Neural cell (in vitro differentiated cells): ENCODE measurements at regions not wholly inside any gene's neighbourhood (a gene's known extent, or its start where the extent isn't known, plus 50 kb on each side); places are given as distances from the start of the nearest gene placed in this dataset.

ENCODE experiments used
- H2AFZ ChIP-seq: fragments of 200-600, 300-800 bp; sonication (generic), shearing (Covaris generic); 2 replicates; pipeline ENCODE4 v1.6.0; 2014; ENCODE audit warnings: low read depth, mild to moderate bottlenecking, antibody characterized with exemption, low read length, moderate library complexity
- H3F3A ChIP-seq: fragments of 200-600 bp; shearing (Covaris generic); 2 replicates; pipeline ENCODE4 v1.6.1; 2016; ENCODE audit warnings: mild to moderate bottlenecking, moderate library complexity, mixed read lengths, antibody characterized with exemption, low read length; ENCODE audit not compliant: insufficient read depth, poor library complexity, severe bottlenecking
- H3K27ac ChIP-seq: fragments of 200-600, 300-800 bp; sonication (generic), shearing (Covaris generic); 2 replicates; pipeline ENCODE4 v1.5.1; 2014; ENCODE audit warnings: mild to moderate bottlenecking, low read length, moderate library complexity
- H3K27me3 ChIP-seq: fragments of 300-800, 200-600 bp; sonication (generic), shearing (Covaris generic); 2 replicates; pipeline ENCODE4 v1.6.0; 2014; ENCODE audit warnings: mild to moderate bottlenecking, low read depth, low read length, moderate library complexity; ENCODE audit not compliant: insufficient read depth
- H3K36me3 ChIP-seq: fragments of 300-800, 200-600 bp; sonication (generic), shearing (Covaris generic); 2 replicates; pipeline ENCODE4 v1.5.1; 2014; ENCODE audit warnings: mild to moderate bottlenecking, antibody characterized with exemption, low read length, moderate library complexity; ENCODE audit not compliant: insufficient read depth
- H3K4me2 ChIP-seq: fragments of 300-800, 200-600 bp; sonication (generic), shearing (Covaris generic); 2 replicates; pipeline ENCODE4 v1.6.0; 2014; ENCODE audit warnings: mild to moderate bottlenecking, low read length
- H3K4me3 ChIP-seq: fragments of 300-800, 200-600 bp; sonication (generic), shearing (Covaris generic); 2 replicates; pipeline ENCODE4 v1.5.1; 2014; ENCODE audit warnings: mild to moderate bottlenecking, low read length, moderate library complexity
- H3K79me2 ChIP-seq: fragments of 200-600 bp; shearing (Covaris generic); replicated peaks from 2 replicates; pipeline ENCODE4 v1.6.0; 2014; ENCODE audit warnings: mild to moderate bottlenecking, low read length, moderate library complexity; ENCODE audit not compliant: insufficient read depth
- H3K9ac ChIP-seq: fragments of 300-800, 200-600 bp; sonication (generic), shearing (Covaris generic); 2 replicates; pipeline ENCODE4 v1.6.1; 2016; ENCODE audit warnings: mild to moderate bottlenecking, low read length, mixed read lengths
- H3K9me2 ChIP-seq: fragments of 200-600 bp; shearing (Covaris generic); 2 replicates; pipeline ENCODE4 v1.6.1; 2016; ENCODE audit warnings: mild to moderate bottlenecking, low read length, mixed read lengths; ENCODE audit not compliant: insufficient read depth
- H3K9me3 ChIP-seq: fragments of 200-600, 300-800 bp; sonication (generic), shearing (Covaris generic); 2 replicates; pipeline ENCODE4 v1.6.1; 2016; ENCODE audit warnings: mild to moderate bottlenecking, mixed run types, low read length, moderate library complexity, mixed read lengths
- H4K20me1 ChIP-seq: fragments of 200-600 bp; shearing (Covaris generic); 2 replicates; pipeline ENCODE4 v1.6.1; 2016; ENCODE audit warnings: mild to moderate bottlenecking, mixed run types; ENCODE audit not compliant: insufficient read depth
- EP300 ChIP-seq: fragments of 450-650 bp; conservative IDR thresholded peaks from 2 replicates; pipeline ENCODE4 v1.6.1; 2014; ENCODE audit warnings: antibody characterized with exemption, mild to moderate bottlenecking, moderate library complexity; ENCODE audit not compliant: poor library complexity, severe bottlenecking
- EZH2 ChIP-seq: fragments of 200-600, 300-800 bp; shearing (Covaris generic), sonication (generic); IDR thresholded peaks from 2 replicates; pipeline ENCODE4 v1.6.1; 2014; ENCODE audit warnings: antibody characterized with exemption, low read length, borderline replicate concordance, mild to moderate bottlenecking; ENCODE audit not compliant: insufficient read depth, poor library complexity, severe bottlenecking
- MXI1 ChIP-seq: fragments of 450-650 bp; conservative IDR thresholded peaks from 2 replicates; pipeline ENCODE4 v1.6.1; 2014; ENCODE audit warnings: antibody characterized with exemption, mild to moderate bottlenecking; ENCODE audit not compliant: poor library complexity, severe bottlenecking
- POLR2AphosphoS5 ChIP-seq: IDR thresholded peaks from 2 replicates; pipeline ENCODE4 v1.6.1; 2012
- RAD21 ChIP-seq: fragments of 450-650 bp; conservative IDR thresholded peaks from 2 replicates; pipeline ENCODE4 v1.6.1; 2014; ENCODE audit warnings: antibody characterized with exemption, mild to moderate bottlenecking, moderate library complexity
- SMC3 ChIP-seq: fragments of 450-650 bp; conservative IDR thresholded peaks from 2 replicates; pipeline ENCODE4 v1.6.1; 2014; ENCODE audit warnings: antibody characterized with exemption, mild to moderate bottlenecking, moderate library complexity; ENCODE audit not compliant: poor library complexity
- TAF1 ChIP-seq: IDR thresholded peaks from 2 replicates; pipeline ENCODE4 v1.6.1; 2012; ENCODE audit warnings: low read depth
- TF ChIP-seq, protein P1 (sequence below): IDR thresholded peaks from 2 replicates; pipeline ENCODE4 v1.6.1; 2012; ENCODE audit warnings: borderline replicate concordance
- TF ChIP-seq, protein P2 (sequence below): fragments of 450-650 bp; IDR thresholded peaks from 2 replicates; pipeline ENCODE4 v1.5.1; 2014; ENCODE audit warnings: antibody characterized with exemption, mild to moderate bottlenecking, moderate library complexity; ENCODE audit not compliant: poor library complexity, severe bottlenecking

DNA sequence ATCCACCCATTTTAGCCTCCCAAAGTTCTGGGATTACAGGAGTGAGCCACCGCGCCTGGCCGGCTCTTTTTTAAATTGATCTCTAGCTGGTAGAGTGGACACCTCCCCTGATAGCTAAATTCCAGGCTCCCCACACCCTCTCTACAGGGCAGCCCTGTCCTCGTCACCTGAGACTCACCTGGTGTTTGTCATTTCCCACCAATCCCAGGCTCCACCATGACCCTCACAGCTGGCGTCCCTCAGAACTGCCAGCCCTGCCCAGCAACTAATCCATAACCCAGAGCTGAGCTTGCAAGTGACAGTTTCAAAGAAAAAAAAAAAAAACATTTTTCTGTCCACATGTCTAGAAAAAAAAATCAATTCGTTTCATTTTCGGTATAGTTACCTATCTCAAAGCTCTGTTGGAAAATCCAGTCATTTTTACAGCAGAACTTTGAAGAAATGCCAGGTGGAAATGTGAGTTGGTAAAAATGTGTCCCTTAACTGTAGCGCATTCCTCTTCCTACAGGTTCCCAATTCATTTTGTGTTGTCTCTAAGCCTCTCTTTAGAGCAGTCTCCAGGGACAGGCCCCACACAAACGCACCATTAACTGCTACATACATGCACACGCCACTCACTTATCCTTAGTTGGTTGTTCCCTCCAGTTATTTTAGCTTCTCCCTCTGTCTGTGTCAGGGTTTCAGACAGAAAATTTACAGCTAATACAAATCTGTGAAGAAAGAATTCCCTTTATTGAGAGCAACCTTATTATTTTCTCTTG is 294.7 kb downstream of the FBXO15 start:
- H3K4me3 ChIP-seq: no peak overlapping the region
- no peaks in the 10 kb centered on the region for H3K9me2 ChIP-seq
- no peaks in the 10 kb centered on the region for H3K79me2 ChIP-seq
- no peak overlapping the region for H3K4me2 ChIP-seq
- H3K9me3 ChIP-seq: no peaks in the 10 kb centered on the region
- no peaks in the 10 kb centered on the region for H4K20me1 ChIP-seq
- no peak overlapping the region for H2AFZ ChIP-seq
- no peaks in the 10 kb centered on the region for H3F3A ChIP-seq
- H3K36me3 ChIP-seq: no peaks in the 10 kb centered on the region
- no peak overlapping the region for H3K9ac ChIP-seq
- H3K27me3 ChIP-seq: no peaks in the 10 kb centered on the region
- TF ChIP-seq, protein P1, sequence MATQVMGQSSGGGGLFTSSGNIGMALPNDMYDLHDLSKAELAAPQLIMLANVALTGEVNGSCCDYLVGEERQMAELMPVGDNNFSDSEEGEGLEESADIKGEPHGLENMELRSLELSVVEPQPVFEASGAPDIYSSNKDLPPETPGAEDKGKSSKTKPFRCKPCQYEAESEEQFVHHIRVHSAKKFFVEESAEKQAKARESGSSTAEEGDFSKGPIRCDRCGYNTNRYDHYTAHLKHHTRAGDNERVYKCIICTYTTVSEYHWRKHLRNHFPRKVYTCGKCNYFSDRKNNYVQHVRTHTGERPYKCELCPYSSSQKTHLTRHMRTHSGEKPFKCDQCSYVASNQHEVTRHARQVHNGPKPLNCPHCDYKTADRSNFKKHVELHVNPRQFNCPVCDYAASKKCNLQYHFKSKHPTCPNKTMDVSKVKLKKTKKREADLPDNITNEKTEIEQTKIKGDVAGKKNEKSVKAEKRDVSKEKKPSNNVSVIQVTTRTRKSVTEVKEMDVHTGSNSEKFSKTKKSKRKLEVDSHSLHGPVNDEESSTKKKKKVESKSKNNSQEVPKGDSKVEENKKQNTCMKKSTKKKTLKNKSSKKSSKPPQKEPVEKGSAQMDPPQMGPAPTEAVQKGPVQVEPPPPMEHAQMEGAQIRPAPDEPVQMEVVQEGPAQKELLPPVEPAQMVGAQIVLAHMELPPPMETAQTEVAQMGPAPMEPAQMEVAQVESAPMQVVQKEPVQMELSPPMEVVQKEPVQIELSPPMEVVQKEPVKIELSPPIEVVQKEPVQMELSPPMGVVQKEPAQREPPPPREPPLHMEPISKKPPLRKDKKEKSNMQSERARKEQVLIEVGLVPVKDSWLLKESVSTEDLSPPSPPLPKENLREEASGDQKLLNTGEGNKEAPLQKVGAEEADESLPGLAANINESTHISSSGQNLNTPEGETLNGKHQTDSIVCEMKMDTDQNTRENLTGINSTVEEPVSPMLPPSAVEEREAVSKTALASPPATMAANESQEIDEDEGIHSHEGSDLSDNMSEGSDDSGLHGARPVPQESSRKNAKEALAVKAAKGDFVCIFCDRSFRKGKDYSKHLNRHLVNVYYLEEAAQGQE: no peak
- TF ChIP-seq, protein P2, sequence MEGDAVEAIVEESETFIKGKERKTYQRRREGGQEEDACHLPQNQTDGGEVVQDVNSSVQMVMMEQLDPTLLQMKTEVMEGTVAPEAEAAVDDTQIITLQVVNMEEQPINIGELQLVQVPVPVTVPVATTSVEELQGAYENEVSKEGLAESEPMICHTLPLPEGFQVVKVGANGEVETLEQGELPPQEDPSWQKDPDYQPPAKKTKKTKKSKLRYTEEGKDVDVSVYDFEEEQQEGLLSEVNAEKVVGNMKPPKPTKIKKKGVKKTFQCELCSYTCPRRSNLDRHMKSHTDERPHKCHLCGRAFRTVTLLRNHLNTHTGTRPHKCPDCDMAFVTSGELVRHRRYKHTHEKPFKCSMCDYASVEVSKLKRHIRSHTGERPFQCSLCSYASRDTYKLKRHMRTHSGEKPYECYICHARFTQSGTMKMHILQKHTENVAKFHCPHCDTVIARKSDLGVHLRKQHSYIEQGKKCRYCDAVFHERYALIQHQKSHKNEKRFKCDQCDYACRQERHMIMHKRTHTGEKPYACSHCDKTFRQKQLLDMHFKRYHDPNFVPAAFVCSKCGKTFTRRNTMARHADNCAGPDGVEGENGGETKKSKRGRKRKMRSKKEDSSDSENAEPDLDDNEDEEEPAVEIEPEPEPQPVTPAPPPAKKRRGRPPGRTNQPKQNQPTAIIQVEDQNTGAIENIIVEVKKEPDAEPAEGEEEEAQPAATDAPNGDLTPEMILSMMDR: no peak
- TF ChIP-seq EZH2 (no peak), SMC3 (no peak), TAF1 (no peak), POLR2AphosphoS5 (no peak), RAD21 (no peak), MXI1 (no peak), EP300 (no peak)
- H3K27ac ChIP-seq: no peak overlapping the region

DNA sequence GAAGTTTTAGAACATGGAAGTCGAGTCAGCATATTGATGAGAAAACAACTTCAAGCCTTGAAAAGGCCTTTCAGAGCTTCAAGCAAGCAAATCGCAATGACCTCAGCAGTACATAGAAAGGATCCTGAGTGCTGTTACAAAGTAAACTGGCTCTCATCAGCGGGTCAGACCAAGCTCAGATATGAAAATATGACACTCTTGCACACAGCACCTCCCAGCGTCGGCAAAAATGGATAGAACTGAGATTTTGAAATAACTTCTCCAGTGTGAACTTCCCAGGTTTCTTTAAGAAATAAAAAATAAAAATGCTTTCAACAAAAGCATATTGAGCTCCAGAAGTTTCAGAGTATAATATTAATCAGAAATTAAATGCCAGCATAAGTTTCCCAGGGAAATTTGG is 296.9 kb downstream of the FBXO15 start:
- Histone ChIP-seq H3K9me3 (no peaks in the 10 kb centered on the region), H3K79me2 (no peaks in the 10 kb centered on the region), H3K36me3 (no peaks in the 10 kb centered on the region), H3F3A (no peaks in the 10 kb centered on the region), H3K4me3 (no peak overlapping the region), H3K4me2 (no peak overlapping the region), H2AFZ (no peak overlapping the region), H3K27ac (no peak overlapping the region), H3K9ac (no peak overlapping the region), H3K9me2 (no peaks in the 10 kb centered on the region), H4K20me1 (no peaks in the 10 kb centered on the region), H3K27me3 (no peaks in the 10 kb centered on the region)
- TF ChIP-seq, protein P2: no peak
- TF ChIP-seq TAF1: no peak
- no peak for TF ChIP-seq POLR2AphosphoS5
- no peak for TF ChIP-seq RAD21
- TF ChIP-seq, protein P1: no peak
- no peak for TF ChIP-seq EP300
- no peak for TF ChIP-seq SMC3
- TF ChIP-seq MXI1: no peak
